ENCODE measurements at regions not wholly inside any gene's neighbourhood (a gene's known extent, or its start where the extent isn't known, plus 50 kb on each side); places are given as distances from the start of the nearest gene placed in this dataset.

DNA sequence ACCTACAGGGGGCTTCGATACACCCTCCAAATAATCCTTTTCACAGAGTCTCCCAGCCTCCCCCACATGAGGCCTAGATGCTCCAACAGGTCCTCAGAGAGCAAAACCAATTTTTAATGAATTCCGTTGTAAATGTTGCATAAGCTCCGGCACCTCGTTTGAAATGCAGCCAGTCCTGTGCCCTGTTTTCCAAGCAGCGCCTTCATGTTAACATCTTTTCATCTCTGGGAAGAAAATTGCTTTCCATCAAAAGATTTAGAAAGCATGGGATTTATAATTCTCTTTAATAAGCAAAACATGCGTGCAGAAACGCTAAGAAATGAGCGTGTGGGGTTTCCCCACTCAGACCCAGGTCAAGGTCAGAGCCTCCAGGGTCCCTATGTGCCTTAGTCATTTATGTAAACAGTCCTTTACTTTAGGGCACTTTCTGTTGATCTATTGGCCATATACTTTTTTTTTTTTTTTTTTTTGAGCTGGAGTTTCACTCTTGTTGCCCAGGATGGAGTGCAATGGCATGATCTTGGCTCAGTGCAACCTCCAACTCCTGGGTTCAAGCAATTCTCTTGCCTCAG is 177.5 kb upstream of the S1PR3 start:
- TF ChIP-seq, protein P1, sequence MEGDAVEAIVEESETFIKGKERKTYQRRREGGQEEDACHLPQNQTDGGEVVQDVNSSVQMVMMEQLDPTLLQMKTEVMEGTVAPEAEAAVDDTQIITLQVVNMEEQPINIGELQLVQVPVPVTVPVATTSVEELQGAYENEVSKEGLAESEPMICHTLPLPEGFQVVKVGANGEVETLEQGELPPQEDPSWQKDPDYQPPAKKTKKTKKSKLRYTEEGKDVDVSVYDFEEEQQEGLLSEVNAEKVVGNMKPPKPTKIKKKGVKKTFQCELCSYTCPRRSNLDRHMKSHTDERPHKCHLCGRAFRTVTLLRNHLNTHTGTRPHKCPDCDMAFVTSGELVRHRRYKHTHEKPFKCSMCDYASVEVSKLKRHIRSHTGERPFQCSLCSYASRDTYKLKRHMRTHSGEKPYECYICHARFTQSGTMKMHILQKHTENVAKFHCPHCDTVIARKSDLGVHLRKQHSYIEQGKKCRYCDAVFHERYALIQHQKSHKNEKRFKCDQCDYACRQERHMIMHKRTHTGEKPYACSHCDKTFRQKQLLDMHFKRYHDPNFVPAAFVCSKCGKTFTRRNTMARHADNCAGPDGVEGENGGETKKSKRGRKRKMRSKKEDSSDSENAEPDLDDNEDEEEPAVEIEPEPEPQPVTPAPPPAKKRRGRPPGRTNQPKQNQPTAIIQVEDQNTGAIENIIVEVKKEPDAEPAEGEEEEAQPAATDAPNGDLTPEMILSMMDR (IDR thresholded peaks at IDR 0.05) = no peak
- TF ChIP-seq POLR2A (IDR thresholded peaks at IDR 0.05; ENCODE audit: low read length) (no peak), MYC (IDR thresholded peaks at IDR 0.05; ENCODE audit: borderline replicate concordance, low read length) (no peak), SMC3 (IDR thresholded peaks at IDR 0.05) (no peak), EP300 (IDR thresholded peaks at IDR 0.05) (no peak), EHMT2 (IDR thresholded peaks at IDR 0.05; ENCODE audit: low read depth) (no peak), HDAC2 (IDR thresholded peaks at IDR 0.05) (no peak)
- TF ChIP-seq, protein P2, sequence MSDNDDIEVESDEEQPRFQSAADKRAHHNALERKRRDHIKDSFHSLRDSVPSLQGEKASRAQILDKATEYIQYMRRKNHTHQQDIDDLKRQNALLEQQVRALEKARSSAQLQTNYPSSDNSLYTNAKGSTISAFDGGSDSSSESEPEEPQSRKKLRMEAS (IDR thresholded peaks at IDR 0.05) = no peak
- TF ChIP-seq, protein P3, sequence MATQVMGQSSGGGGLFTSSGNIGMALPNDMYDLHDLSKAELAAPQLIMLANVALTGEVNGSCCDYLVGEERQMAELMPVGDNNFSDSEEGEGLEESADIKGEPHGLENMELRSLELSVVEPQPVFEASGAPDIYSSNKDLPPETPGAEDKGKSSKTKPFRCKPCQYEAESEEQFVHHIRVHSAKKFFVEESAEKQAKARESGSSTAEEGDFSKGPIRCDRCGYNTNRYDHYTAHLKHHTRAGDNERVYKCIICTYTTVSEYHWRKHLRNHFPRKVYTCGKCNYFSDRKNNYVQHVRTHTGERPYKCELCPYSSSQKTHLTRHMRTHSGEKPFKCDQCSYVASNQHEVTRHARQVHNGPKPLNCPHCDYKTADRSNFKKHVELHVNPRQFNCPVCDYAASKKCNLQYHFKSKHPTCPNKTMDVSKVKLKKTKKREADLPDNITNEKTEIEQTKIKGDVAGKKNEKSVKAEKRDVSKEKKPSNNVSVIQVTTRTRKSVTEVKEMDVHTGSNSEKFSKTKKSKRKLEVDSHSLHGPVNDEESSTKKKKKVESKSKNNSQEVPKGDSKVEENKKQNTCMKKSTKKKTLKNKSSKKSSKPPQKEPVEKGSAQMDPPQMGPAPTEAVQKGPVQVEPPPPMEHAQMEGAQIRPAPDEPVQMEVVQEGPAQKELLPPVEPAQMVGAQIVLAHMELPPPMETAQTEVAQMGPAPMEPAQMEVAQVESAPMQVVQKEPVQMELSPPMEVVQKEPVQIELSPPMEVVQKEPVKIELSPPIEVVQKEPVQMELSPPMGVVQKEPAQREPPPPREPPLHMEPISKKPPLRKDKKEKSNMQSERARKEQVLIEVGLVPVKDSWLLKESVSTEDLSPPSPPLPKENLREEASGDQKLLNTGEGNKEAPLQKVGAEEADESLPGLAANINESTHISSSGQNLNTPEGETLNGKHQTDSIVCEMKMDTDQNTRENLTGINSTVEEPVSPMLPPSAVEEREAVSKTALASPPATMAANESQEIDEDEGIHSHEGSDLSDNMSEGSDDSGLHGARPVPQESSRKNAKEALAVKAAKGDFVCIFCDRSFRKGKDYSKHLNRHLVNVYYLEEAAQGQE (IDR thresholded peaks at IDR 0.05) = no peak
- TF ChIP-seq, protein P4, sequence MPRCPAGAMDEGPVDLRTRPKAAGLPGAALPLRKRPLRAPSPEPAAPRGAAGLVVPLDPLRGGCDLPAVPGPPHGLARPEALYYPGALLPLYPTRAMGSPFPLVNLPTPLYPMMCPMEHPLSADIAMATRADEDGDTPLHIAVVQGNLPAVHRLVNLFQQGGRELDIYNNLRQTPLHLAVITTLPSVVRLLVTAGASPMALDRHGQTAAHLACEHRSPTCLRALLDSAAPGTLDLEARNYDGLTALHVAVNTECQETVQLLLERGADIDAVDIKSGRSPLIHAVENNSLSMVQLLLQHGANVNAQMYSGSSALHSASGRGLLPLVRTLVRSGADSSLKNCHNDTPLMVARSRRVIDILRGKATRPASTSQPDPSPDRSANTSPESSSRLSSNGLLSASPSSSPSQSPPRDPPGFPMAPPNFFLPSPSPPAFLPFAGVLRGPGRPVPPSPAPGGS (IDR thresholded peaks at IDR 0.05) = no peak
